GM11168 (cell line): ENCODE measurements at regions not wholly inside any gene's neighbourhood (a gene's known extent, or its start where the extent isn't known, plus 50 kb on each side); places are given as distances from the start of the nearest gene placed in this dataset.

Source experiments
- in situ Hi-C: fragments of 300-500 bp; cut with MboI; formaldehyde crosslinking; loops from one replicate; pipeline ENCODE4 v1.12.0; 2022; ENCODE audit warnings: low sequenced_read_pairs; ENCODE audit not compliant: unreplicated experiment

- in situ Hi-C loops = no loop called here
Measured at GRCh38 chr12:89862511-89863445, 154.1 kb upstream of the ATP2B1 start.

GRCh38 chr12:89861086-89861485 lies 152.4 kb upstream of the ATP2B1 start:
- in situ Hi-C loops = no loop called here

- in situ Hi-C loops = no loop called here
Measured at GRCh38 chr12:89859508-89860220, 151.0 kb upstream of the ATP2B1 start.

- in situ Hi-C loops = no loop called here
Measured at GRCh38 chr12:89858718-89859117, 150.1 kb upstream of the ATP2B1 start.

- in situ Hi-C loops = no loop called here
Measured at GRCh38 chr12:89857652-89858274, 149.1 kb upstream of the ATP2B1 start.

- in situ Hi-C loops = no loop called here
Measured at GRCh38 chr12:89856431-89856830, 147.8 kb upstream of the ATP2B1 start.

- in situ Hi-C loops = no loop called here
Measured at GRCh38 chr12:89848732-89849131, 140.1 kb upstream of the ATP2B1 start.

GRCh38 chr12:89846473-89847055 lies 137.9 kb upstream of the ATP2B1 start:
- in situ Hi-C loops = no loop called here

GRCh38 chr12:89845767-89846166 lies 137.1 kb upstream of the ATP2B1 start:
- in situ Hi-C loops = no loop called here

- in situ Hi-C loops = no loop called here
Measured at GRCh38 chr12:89845366-89845765, 136.7 kb upstream of the ATP2B1 start.

GRCh38 chr12:89844539-89844938 lies 135.9 kb upstream of the ATP2B1 start:
- in situ Hi-C loops = no loop called here

- in situ Hi-C loops = no loop called here
Measured at GRCh38 chr12:89840162-89840922, 131.7 kb upstream of the ATP2B1 start.

- in situ Hi-C loops = no loop called here
Measured at GRCh38 chr12:89839444-89839843, 130.8 kb upstream of the ATP2B1 start.

- in situ Hi-C loops = no loop called here
Measured at GRCh38 chr12:89838833-89839232, 130.2 kb upstream of the ATP2B1 start.

GRCh38 chr12:89836026-89836425 lies 127.4 kb upstream of the ATP2B1 start:
- in situ Hi-C loops = no loop called here

- in situ Hi-C loops = no loop called here
Measured at GRCh38 chr12:89834676-89835075, 126.0 kb upstream of the ATP2B1 start.

GRCh38 chr12:89833337-89834252 lies 125.0 kb upstream of the ATP2B1 start:
- in situ Hi-C loops = no loop called here

GRCh38 chr12:89832336-89832735 lies 123.7 kb upstream of the ATP2B1 start:
- in situ Hi-C loops = no loop called here
